ENCODE measurements at regions not wholly inside any gene's neighbourhood (a gene's known extent, or its start where the extent isn't known, plus 50 kb on each side); places are given as distances from the start of the nearest gene placed in this dataset.

DNA sequence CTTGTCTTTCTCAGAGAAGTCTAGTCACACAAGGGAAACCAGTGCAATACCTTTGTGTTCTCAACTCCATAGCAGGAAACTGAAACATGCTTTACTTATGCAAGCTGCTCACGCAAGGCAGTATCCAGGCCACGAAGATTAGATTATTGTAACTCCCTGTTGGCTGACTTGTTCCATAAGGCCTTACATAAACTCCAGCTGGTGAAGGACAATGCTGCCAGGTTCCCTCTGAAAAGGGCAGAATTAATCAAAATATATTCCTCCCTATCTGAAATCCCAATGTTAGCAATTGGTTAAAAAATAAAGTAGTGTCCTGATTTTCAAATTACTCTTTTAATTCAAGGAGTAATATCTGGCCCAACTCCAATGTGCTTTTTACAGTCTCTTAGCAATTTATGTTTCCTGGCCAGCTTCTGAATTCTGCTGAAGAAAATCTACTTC is 966.6 kb downstream of the HACE1 start:
- no peak overlapping the region for H3K4me3 ChIP-seq (ENCODE audit: low read depth, low read length, poor library complexity, severe bottlenecking)
- H3K9me2 ChIP-seq (ENCODE audit: low read depth, low read length): no peaks in the 10 kb centered on the region
- H3K36me3 ChIP-seq (ENCODE audit: insufficient read depth, low read length): no peaks in the 10 kb centered on the region
- H3K79me2 ChIP-seq (ENCODE audit: insufficient read depth, low read length): no peaks in the 10 kb centered on the region
- H3K27ac ChIP-seq (ENCODE audit: low read depth, low read length, poor library complexity, severe bottlenecking): no peak overlapping the region
- no peak overlapping the region for H2AFZ ChIP-seq (ENCODE audit: low read length)
- no peak overlapping the region for H3K4me2 ChIP-seq (ENCODE audit: low read length)
- H3K9ac ChIP-seq (ENCODE audit: low read length): no peak overlapping the region
- H4K20me1 ChIP-seq (ENCODE audit: insufficient read depth, low read length): no peaks in the 10 kb centered on the region
- H3K9me3 ChIP-seq (ENCODE audit: low read length): no peaks in the 10 kb centered on the region
- H3F3A ChIP-seq (ENCODE audit: insufficient read depth, low read length): no peaks in the 10 kb centered on the region
- no peaks in the 10 kb centered on the region for H3K27me3 ChIP-seq (ENCODE audit: insufficient read depth, low read length)
- no peak for TF ChIP-seq EZH2 (IDR thresholded peaks at IDR 0.05; ENCODE audit: borderline replicate concordance, low read length)
- TF ChIP-seq, protein P1, sequence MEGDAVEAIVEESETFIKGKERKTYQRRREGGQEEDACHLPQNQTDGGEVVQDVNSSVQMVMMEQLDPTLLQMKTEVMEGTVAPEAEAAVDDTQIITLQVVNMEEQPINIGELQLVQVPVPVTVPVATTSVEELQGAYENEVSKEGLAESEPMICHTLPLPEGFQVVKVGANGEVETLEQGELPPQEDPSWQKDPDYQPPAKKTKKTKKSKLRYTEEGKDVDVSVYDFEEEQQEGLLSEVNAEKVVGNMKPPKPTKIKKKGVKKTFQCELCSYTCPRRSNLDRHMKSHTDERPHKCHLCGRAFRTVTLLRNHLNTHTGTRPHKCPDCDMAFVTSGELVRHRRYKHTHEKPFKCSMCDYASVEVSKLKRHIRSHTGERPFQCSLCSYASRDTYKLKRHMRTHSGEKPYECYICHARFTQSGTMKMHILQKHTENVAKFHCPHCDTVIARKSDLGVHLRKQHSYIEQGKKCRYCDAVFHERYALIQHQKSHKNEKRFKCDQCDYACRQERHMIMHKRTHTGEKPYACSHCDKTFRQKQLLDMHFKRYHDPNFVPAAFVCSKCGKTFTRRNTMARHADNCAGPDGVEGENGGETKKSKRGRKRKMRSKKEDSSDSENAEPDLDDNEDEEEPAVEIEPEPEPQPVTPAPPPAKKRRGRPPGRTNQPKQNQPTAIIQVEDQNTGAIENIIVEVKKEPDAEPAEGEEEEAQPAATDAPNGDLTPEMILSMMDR (IDR thresholded peaks at IDR 0.05; ENCODE audit: low read length): no peak
- H3K4me1 ChIP-seq (ENCODE audit: insufficient read depth, low read length, severe bottlenecking): no peaks in the 10 kb centered on the region

DNA sequence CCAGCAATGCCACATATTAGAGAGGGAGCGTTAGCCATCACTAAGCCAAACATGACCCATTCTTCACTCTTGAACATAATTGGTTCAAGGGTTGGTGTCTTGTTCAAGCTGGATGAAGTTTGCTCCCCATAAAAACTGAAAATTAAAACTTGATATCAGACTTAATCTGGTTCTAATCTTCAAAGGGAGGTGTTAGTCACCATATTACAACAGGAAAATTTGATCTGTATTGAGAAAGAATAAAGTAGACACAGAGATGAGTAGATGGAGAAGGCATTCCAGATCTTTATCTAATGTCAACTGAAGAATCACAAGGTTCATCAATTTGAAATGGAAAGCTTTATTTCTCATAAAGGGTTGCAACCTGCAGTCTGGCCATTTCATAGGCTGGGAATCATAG is 972.8 kb downstream of the HACE1 start:
- H3K4me3 ChIP-seq (ENCODE audit: low read depth, low read length, poor library complexity, severe bottlenecking): no peak overlapping the region
- no peaks in the 10 kb centered on the region for H3K9me3 ChIP-seq (ENCODE audit: low read length)
- H3K9ac ChIP-seq (ENCODE audit: low read length): no peak overlapping the region
- H3K27ac ChIP-seq (ENCODE audit: low read depth, low read length, poor library complexity, severe bottlenecking): no peak overlapping the region
- H3K27me3 ChIP-seq (ENCODE audit: insufficient read depth, low read length): no peaks in the 10 kb centered on the region
- no peaks in the 10 kb centered on the region for H3K36me3 ChIP-seq (ENCODE audit: insufficient read depth, low read length)
- no peaks in the 10 kb centered on the region for H3K4me1 ChIP-seq (ENCODE audit: insufficient read depth, low read length, severe bottlenecking)
- no peak overlapping the region for H2AFZ ChIP-seq (ENCODE audit: low read length)
- no peak for TF ChIP-seq EZH2 (IDR thresholded peaks at IDR 0.05; ENCODE audit: borderline replicate concordance, low read length)
- TF ChIP-seq, protein P1 (IDR thresholded peaks at IDR 0.05; ENCODE audit: low read length): no peak
- no peaks in the 10 kb centered on the region for H3K79me2 ChIP-seq (ENCODE audit: insufficient read depth, low read length)
- H3F3A ChIP-seq (ENCODE audit: insufficient read depth, low read length): no peaks in the 10 kb centered on the region
- no peak overlapping the region for H3K4me2 ChIP-seq (ENCODE audit: low read length)
- no peaks in the 10 kb centered on the region for H3K9me2 ChIP-seq (ENCODE audit: low read depth, low read length)
- H4K20me1 ChIP-seq (ENCODE audit: insufficient read depth, low read length): no peaks in the 10 kb centered on the region

GRCh38 chr6:103885446-103885845 is 974.3 kb downstream of the HACE1 start:
- Histone ChIP-seq H3K36me3 (ENCODE audit: insufficient read depth, low read length) (no peaks in the 10 kb centered on the region), H3K9me2 (ENCODE audit: low read depth, low read length) (no peaks in the 10 kb centered on the region), H3K4me1 (ENCODE audit: insufficient read depth, low read length, severe bottlenecking) (no peaks in the 10 kb centered on the region), H3K9me3 (ENCODE audit: low read length) (no peaks in the 10 kb centered on the region), H3F3A (ENCODE audit: insufficient read depth, low read length) (no peaks in the 10 kb centered on the region), H4K20me1 (ENCODE audit: insufficient read depth, low read length) (no peaks in the 10 kb centered on the region), H3K79me2 (ENCODE audit: insufficient read depth, low read length) (no peaks in the 10 kb centered on the region), H3K9ac (ENCODE audit: low read length) (no peak overlapping the region), H3K4me2 (ENCODE audit: low read length) (no peak overlapping the region), H3K27me3 (ENCODE audit: insufficient read depth, low read length) (no peaks in the 10 kb centered on the region), H2AFZ (ENCODE audit: low read length) (no peak overlapping the region), H3K4me3 (ENCODE audit: low read depth, low read length, poor library complexity, severe bottlenecking) (no peak overlapping the region), H3K27ac (ENCODE audit: low read depth, low read length, poor library complexity, severe bottlenecking) (no peak overlapping the region)
- no peak for TF ChIP-seq EZH2 (IDR thresholded peaks at IDR 0.05; ENCODE audit: borderline replicate concordance, low read length)
- TF ChIP-seq, protein P1 (IDR thresholded peaks at IDR 0.05; ENCODE audit: low read length): no peak

All from OCI-LY1 (cell line).